Glutamatergic neuron (in vitro differentiated cells): ENCODE measurements at regions not wholly inside any gene's neighbourhood (a gene's known extent, or its start where the extent isn't known, plus 50 kb on each side); places are given as distances from the start of the nearest gene placed in this dataset.

Experiments
- DNase-seq: peaks from one replicate; pipeline ENCODE4 v3.0.0; 2022
- H3K27ac Mint-ChIP-seq: one replicate; pipeline ENCODE4 v1.8.0; 2020; ENCODE audit warnings: mild to moderate bottlenecking, mixed read lengths, inconsistent platforms; ENCODE audit not compliant: unreplicated experiment
- H3K27me3 Mint-ChIP-seq: one replicate; pipeline ENCODE4 v1.8.0; 2020; ENCODE audit warnings: mild to moderate bottlenecking, moderate library complexity, mixed read lengths, inconsistent platforms; ENCODE audit not compliant: unreplicated experiment
- H3K36me3 Mint-ChIP-seq: one replicate; pipeline ENCODE4 v1.8.0; 2020; ENCODE audit warnings: mild to moderate bottlenecking, mixed read lengths, inconsistent platforms; ENCODE audit not compliant: unreplicated experiment
- H3K4me1 Mint-ChIP-seq: one replicate; pipeline ENCODE4 v1.8.0; 2020; ENCODE audit warnings: mild to moderate bottlenecking, low read depth, mixed read lengths, inconsistent platforms; ENCODE audit not compliant: unreplicated experiment
- H3K4me3 Mint-ChIP-seq: one replicate; pipeline ENCODE4 v1.8.0; 2020; ENCODE audit warnings: mild to moderate bottlenecking, mixed read lengths, inconsistent platforms; ENCODE audit not compliant: unreplicated experiment
- H3K9me3 Mint-ChIP-seq: one replicate; pipeline ENCODE4 v1.8.0; 2020; ENCODE audit warnings: mild to moderate bottlenecking, moderate library complexity, mixed read lengths, inconsistent platforms; ENCODE audit not compliant: unreplicated experiment
- TF ChIP-seq, protein P1 (sequence below): fragments of 200-600 bp; sonication (generic); IDR thresholded peaks from one replicate; pipeline ENCODE4 v1.5.0; 2021; ENCODE audit not compliant: partially characterized antibody, unreplicated experiment

DNA sequence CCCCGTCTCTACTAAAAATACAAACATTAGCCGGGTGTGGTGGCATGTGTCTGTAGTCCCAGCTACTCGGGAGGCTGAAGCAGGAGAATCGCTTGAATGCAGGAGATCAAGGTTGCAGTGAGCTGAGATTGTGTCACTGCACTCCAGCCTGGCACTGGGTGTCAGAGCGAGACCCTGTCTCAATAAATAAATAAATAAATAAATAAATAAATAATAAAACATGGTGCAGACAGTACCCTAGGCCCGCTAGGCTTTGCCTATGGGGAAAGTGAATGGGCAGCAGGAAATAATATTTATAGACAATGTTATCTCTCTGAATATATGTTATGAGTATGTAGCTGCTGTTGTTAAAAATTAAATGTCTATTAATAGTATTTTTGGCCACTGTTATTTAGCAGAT lies 130.4 kb downstream of the LARP7 start:
- DNase-seq: no peak
- H3K4me1 Mint-ChIP-seq: peaks cover 2% of the 10 kb centered on the region

DNA sequence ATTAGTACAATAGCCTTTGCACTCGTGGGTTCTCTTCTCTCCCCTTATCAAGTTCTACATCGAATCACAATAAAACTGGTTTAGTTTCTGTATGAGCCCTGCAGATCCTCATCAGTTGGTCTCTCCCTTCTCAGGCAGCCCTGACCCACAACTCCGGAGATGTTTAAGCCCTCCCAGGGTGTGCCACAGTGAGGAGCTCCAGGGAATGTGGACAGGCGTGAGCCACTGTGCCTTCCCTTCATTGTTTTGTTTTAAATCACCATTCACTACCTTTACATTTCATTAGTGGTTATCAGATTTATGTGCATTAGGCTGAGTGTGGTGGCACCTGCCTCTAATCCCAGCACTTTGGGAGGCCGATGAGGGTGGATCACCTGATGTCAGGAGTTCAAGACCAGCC lies 133.2 kb downstream of the LARP7 start:
- no peak overlapping the region for H3K27ac Mint-ChIP-seq

More for the DNA sequence above, 130.4 kb downstream of the LARP7 start:
- peaks cover 3% of the 10 kb centered on the region for H3K9me3 Mint-ChIP-seq
- peaks cover 5% of the 10 kb centered on the region for H3K27me3 Mint-ChIP-seq
- H3K27ac Mint-ChIP-seq: no peak overlapping the region
- no peaks in the 10 kb centered on the region for H3K36me3 Mint-ChIP-seq
- H3K4me3 Mint-ChIP-seq: no peak overlapping the region
- TF ChIP-seq, protein P1, sequence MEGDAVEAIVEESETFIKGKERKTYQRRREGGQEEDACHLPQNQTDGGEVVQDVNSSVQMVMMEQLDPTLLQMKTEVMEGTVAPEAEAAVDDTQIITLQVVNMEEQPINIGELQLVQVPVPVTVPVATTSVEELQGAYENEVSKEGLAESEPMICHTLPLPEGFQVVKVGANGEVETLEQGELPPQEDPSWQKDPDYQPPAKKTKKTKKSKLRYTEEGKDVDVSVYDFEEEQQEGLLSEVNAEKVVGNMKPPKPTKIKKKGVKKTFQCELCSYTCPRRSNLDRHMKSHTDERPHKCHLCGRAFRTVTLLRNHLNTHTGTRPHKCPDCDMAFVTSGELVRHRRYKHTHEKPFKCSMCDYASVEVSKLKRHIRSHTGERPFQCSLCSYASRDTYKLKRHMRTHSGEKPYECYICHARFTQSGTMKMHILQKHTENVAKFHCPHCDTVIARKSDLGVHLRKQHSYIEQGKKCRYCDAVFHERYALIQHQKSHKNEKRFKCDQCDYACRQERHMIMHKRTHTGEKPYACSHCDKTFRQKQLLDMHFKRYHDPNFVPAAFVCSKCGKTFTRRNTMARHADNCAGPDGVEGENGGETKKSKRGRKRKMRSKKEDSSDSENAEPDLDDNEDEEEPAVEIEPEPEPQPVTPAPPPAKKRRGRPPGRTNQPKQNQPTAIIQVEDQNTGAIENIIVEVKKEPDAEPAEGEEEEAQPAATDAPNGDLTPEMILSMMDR: no peak

DNA sequence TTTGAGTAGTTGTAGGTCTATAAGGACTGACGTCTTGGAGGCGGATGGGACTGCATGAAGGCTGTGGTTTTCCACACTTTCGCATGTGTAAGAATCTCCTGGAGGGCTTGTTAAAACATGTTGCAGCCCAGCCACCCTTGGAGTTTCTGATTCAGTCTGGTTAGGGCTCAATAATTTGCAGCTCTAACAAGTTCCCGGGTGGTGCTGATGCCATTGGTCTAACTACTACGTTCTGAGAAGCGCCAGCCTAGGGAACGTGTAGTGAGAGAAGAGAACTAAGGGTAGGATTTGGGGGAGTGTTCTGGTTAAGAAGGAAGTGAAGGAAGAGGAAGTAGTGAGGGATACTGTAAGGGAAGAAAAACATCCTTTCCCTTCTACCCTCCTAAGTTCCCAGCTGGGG lies 138.9 kb downstream of the LARP7 start:
- DNase-seq: no peak
- Mint-ChIP-seq H3K4me1 (no peaks in the 10 kb centered on the region), H3K36me3 (peaks cover 4% of the 10 kb centered on the region), H3K27me3 (peaks cover 2% of the 10 kb centered on the region), H3K4me3 (no peak overlapping the region), H3K27ac (no peak overlapping the region), H3K9me3 (no peaks in the 10 kb centered on the region)
- TF ChIP-seq, protein P1: no peak

More for the DNA sequence above, 133.2 kb downstream of the LARP7 start:
- H3K36me3 Mint-ChIP-seq: no peaks in the 10 kb centered on the region
- no peak overlapping the region for H3K4me3 Mint-ChIP-seq
- no peaks in the 10 kb centered on the region for H3K4me1 Mint-ChIP-seq
- peaks cover 2% of the 10 kb centered on the region for H3K27me3 Mint-ChIP-seq
- H3K9me3 Mint-ChIP-seq: no peaks in the 10 kb centered on the region
- TF ChIP-seq, protein P1: no peak
- DNase-seq: no peak

DNA sequence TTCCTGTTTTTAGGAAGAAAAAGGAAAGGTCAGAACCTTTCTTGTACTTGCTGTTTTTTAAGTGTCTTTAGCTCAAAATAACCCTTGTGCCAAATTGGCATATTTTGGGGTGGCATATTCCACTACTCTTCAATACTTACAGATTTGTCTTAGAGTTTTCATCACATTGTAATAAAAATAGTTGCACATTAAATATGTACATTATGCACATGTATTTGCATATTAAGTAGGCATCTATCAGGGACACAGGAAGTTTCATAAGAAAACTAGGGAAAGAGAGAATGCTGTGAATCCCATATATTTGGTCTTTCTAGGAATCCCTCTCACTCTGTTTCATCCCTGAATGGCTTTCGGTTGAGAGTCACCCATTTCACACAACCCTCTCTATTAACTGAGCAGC lies 139.6 kb downstream of the LARP7 start:
- Mint-ChIP-seq H3K27ac (no peak overlapping the region), H3K4me1 (no peaks in the 10 kb centered on the region), H3K4me3 (no peak overlapping the region), H3K36me3 (peaks cover 4% of the 10 kb centered on the region), H3K9me3 (no peaks in the 10 kb centered on the region), H3K27me3 (peaks cover 2% of the 10 kb centered on the region)
- TF ChIP-seq, protein P1: no peak
- DNase-seq: no peak

DNA sequence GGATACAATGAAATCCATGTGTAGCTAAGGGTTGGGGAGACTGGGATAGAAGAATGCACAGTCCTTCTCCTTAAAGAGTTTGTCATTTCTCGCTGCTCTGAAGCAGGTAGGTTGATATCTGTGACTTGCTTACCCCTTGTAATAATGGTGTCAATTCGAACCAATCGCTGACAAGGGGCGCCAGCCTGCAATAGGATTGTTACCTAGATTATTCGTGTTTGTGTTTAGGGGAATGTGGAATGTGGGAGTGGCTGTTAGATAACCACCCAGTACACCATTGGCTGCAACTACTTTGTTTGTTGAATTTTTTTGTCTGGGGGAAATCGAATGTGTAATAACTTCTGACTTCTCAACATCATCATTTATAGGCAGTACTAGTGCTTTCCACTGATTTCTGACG lies 141.6 kb downstream of the LARP7 start:
- Mint-ChIP-seq H3K27me3 (peaks cover 2% of the 10 kb centered on the region), H3K9me3 (no peaks in the 10 kb centered on the region), H3K4me1 (no peaks in the 10 kb centered on the region), H3K27ac (no peak overlapping the region), H3K4me3 (no peak overlapping the region), H3K36me3 (peaks cover 4% of the 10 kb centered on the region)
- TF ChIP-seq, protein P1: no peak
- DNase-seq: no peak
